ENCODE measurements at regions not wholly inside any gene's neighbourhood (a gene's known extent, or its start where the extent isn't known, plus 50 kb on each side); places are given as distances from the start of the nearest gene placed in this dataset.

- TF ChIP-seq EP300 (IDR thresholded peaks at IDR 0.05) (no peak), POLR2A (IDR thresholded peaks at IDR 0.05) (no peak), CTCF (IDR thresholded peaks at IDR 0.05) (no peak)
Observed at GRCh38 chr5:15353086-15353645, 146.8 kb upstream of the FBXL7 start.
